ENCODE measurements at regions not wholly inside any gene's neighbourhood (a gene's known extent, or its start where the extent isn't known, plus 50 kb on each side); places are given as distances from the start of the nearest gene placed in this dataset.
"Not testable (repeated sequence)": the region's sequence is repeated elsewhere in the genome, so short reads cannot be mapped to it uniquely, and the experiment has no call there.

GRCh38 chr2:111542120-111542774 is 341.7 kb downstream of the ANAPC1 start:
- DNase-seq: not testable (repeated sequence)

- DNase-seq: not testable (repeated sequence)
These were observed 340.0 kb downstream of the ANAPC1 start for GRCh38 chr2:111544006-111544405.

GRCh38 chr2:111545723-111546431 is 338.1 kb downstream of the ANAPC1 start:
- not testable (repeated sequence) for DNase-seq

GRCh38 chr2:111546578-111546977 is 337.4 kb downstream of the ANAPC1 start:
- not testable (repeated sequence) for DNase-seq

- not testable (repeated sequence) for DNase-seq
These were observed 334.8 kb downstream of the ANAPC1 start for GRCh38 chr2:111549174-111549573.

GRCh38 chr2:111551428-111551827 is 332.6 kb downstream of the ANAPC1 start:
- DNase-seq: not testable (repeated sequence)

GRCh38 chr2:111552625-111553024 is 331.4 kb downstream of the ANAPC1 start:
- DNase-seq: not testable (repeated sequence)

GRCh38 chr2:111559301-111559700 is 324.7 kb downstream of the ANAPC1 start:
- DNase-seq: not testable (repeated sequence)

GRCh38 chr2:111559814-111560213 is 324.2 kb downstream of the ANAPC1 start:
- not testable (repeated sequence) for DNase-seq

- not testable (repeated sequence) for DNase-seq
These were observed 317.9 kb downstream of the ANAPC1 start for GRCh38 chr2:111566068-111566467.

- DNase-seq: not testable (repeated sequence)
These were observed 316.8 kb downstream of the ANAPC1 start for GRCh38 chr2:111567233-111567632.

- DNase-seq: peak in 1 of 2 donors; percentile 23
These were observed 314.4 kb downstream of the ANAPC1 start for GRCh38 chr2:111569356-111570199.

- not testable (repeated sequence) for DNase-seq
These were observed 313.5 kb downstream of the ANAPC1 start for GRCh38 chr2:111570300-111571114.

GRCh38 chr2:111574803-111575202 is 309.2 kb downstream of the ANAPC1 start:
- not testable (repeated sequence) for DNase-seq

GRCh38 chr2:111577154-111577885 is 306.7 kb downstream of the ANAPC1 start:
- not testable (repeated sequence) for DNase-seq

GRCh38 chr2:111579500-111580134 is 304.4 kb downstream of the ANAPC1 start:
- not testable (repeated sequence) for DNase-seq

- DNase-seq: not testable (repeated sequence)
These were observed 303.4 kb downstream of the ANAPC1 start for GRCh38 chr2:111580616-111581015.

- not testable (repeated sequence) for DNase-seq
These were observed 301.9 kb downstream of the ANAPC1 start for GRCh38 chr2:111582090-111582489.

- DNase-seq: not testable (repeated sequence)
These were observed 300.5 kb downstream of the ANAPC1 start for GRCh38 chr2:111583480-111583879.

GRCh38 chr2:111584540-111584939 is 299.5 kb downstream of the ANAPC1 start:
- not testable (repeated sequence) for DNase-seq

GRCh38 chr2:111584950-111585349 is 299.0 kb downstream of the ANAPC1 start:
- DNase-seq: not testable (repeated sequence)

Data from inflammatory macrophage (primary cell).